Liver (tissue), 8 donors: ENCODE measurements at regions not wholly inside any gene's neighbourhood (a gene's known extent, or its start where the extent isn't known, plus 50 kb on each side); places are given as distances from the start of the nearest gene placed in this dataset.

Source experiments
- DNase-seq: peaks from one replicate; pipeline ENCODE4 v3.0.0-alpha.2; 2017; ENCODE audit warnings: low spot score
- H3K27ac ChIP-seq, 2 donors: one replicate each; pipeline ENCODE4 v1.7.0; 2013; ENCODE audit warnings: inconsistent platforms in 2 of 2, low read length in 2 of 2, control low read depth in 1 of 2, low read depth in 1 of 2, mild to moderate bottlenecking in 1 of 2
- H3K27me3 ChIP-seq, 4 donors: one replicate each; pipeline versions ENCODE4 v1.6.1 to v1.7.0; 2013; ENCODE audit warnings: low read length in 3 of 4, inconsistent platforms in 1 of 4, mild to moderate bottlenecking in 1 of 4, moderate library complexity in 1 of 4; ENCODE audit not compliant: control insufficient read depth in 4 of 4, insufficient read depth in 4 of 4
- H3K36me3 ChIP-seq, 4 donors: one replicate each; pipeline versions ENCODE4 v1.6.1 to v1.7.0; 2013; ENCODE audit warnings: low read length in 3 of 4, mild to moderate bottlenecking in 3 of 4, low read depth in 1 of 4, moderate library complexity in 1 of 4; ENCODE audit not compliant: control insufficient read depth in 4 of 4, insufficient read depth in 3 of 4
- H3K4me1 ChIP-seq, 4 donors: one replicate each; pipeline versions ENCODE4 v1.6.1 to v1.7.0; 2013; ENCODE audit warnings: low read length in 3 of 4, mild to moderate bottlenecking in 3 of 4, moderate library complexity in 1 of 4; ENCODE audit not compliant: control insufficient read depth in 4 of 4, insufficient read depth in 4 of 4
- H3K4me3 ChIP-seq, 3 donors: one replicate each; pipeline versions ENCODE4 v1.6.1 to v1.7.0; 2013; ENCODE audit warnings: low read length in 3 of 3, control low read depth in 1 of 3, low read depth in 1 of 3, mild to moderate bottlenecking in 1 of 3
- H3K9ac ChIP-seq, 2 donors: one replicate each; pipeline ENCODE4 v1.7.0; 2013; ENCODE audit warnings: low read length in 2 of 2, mild to moderate bottlenecking in 2 of 2, moderate library complexity in 2 of 2, control low read depth in 1 of 2, low read depth in 1 of 2
- H3K9me3 ChIP-seq, 4 donors: one replicate each; pipeline versions ENCODE4 v1.6.1 to v1.7.0; 2013; ENCODE audit warnings: low read length in 3 of 4; ENCODE audit not compliant: control insufficient read depth in 4 of 4
- EGR1 ChIP-seq, 2 donors: IDR thresholded peaks; 2 replicates each; pipeline ENCODE4 v1.6.1; 2016 to 2018; ENCODE audit warnings: antibody characterized with exemption in 2 of 2, low read depth in 2 of 2
- FOXA1 ChIP-seq: IDR thresholded peaks from 2 replicates; pipeline ENCODE4 v1.6.1; 2016; ENCODE audit warnings: antibody characterized with exemption
- GABPA ChIP-seq, 2 donors: IDR thresholded peaks in 1 of 2; conservative IDR thresholded peaks in 1 of 2; 2 replicates each; pipeline ENCODE4 v1.6.1; 2016; ENCODE audit warnings: antibody characterized with exemption in 2 of 2, mild to moderate bottlenecking in 1 of 2, moderate library complexity in 1 of 2
- HNF4A ChIP-seq, 2 donors: conservative IDR thresholded peaks; 2 replicates each; pipeline ENCODE4 v1.6.1; 2016; ENCODE audit warnings: antibody characterized with exemption in 2 of 2, mild to moderate bottlenecking in 2 of 2
- JUND ChIP-seq, 2 donors: IDR thresholded peaks; 2 replicates each; pipeline ENCODE4 v1.6.1; 2016; ENCODE audit warnings: antibody characterized with exemption in 2 of 2
- NR2F2 ChIP-seq: IDR thresholded peaks from 2 replicates; pipeline ENCODE4 v1.6.1; 2016; ENCODE audit warnings: antibody characterized with exemption
- RAD21 ChIP-seq, 2 donors: IDR thresholded peaks; 2 replicates each; pipeline ENCODE4 v1.6.1; 2016; ENCODE audit warnings: antibody characterized with exemption in 2 of 2, mild to moderate bottlenecking in 2 of 2
- SP1 ChIP-seq: IDR thresholded peaks from 2 replicates; pipeline ENCODE4 v1.6.1; 2018; ENCODE audit warnings: antibody characterized with exemption, mild to moderate bottlenecking
- TAF1 ChIP-seq: conservative IDR thresholded peaks from 2 replicates; pipeline ENCODE4 v1.6.1; 2016; ENCODE audit warnings: antibody characterized with exemption, mild to moderate bottlenecking
- YY1 ChIP-seq: IDR thresholded peaks from 2 replicates; pipeline ENCODE4 v1.6.1; 2016; ENCODE audit warnings: antibody characterized with exemption, mild to moderate bottlenecking
- WGBS: extraction: QIAGEN DNeasy Blood & Tissue Kit; methylation state at CpG from one replicate; pipeline ENCODE4 v1.1.7; 2013; 5-methylcytosine and 5-hydroxymethylcytosine counted together
- TF ChIP-seq, protein P1 (sequence below): fragments of 150-350 bp; IDR thresholded peaks from 2 replicates; pipeline ENCODE4 v1.5.1; 2017; ENCODE audit warnings: improper control_type of control experiment, low read depth, low read length; ENCODE audit not compliant: missing input control
- TF ChIP-seq, protein P2 (sequence below): IDR thresholded peaks from 2 replicates; pipeline ENCODE4 v1.6.1; 2016; ENCODE audit warnings: antibody characterized with exemption
- donor health status: healthy.
- donor health status: healthy.
- donor health status: healthy.
- donor health status: healthy.
- donor health status: healthy.

DNA sequence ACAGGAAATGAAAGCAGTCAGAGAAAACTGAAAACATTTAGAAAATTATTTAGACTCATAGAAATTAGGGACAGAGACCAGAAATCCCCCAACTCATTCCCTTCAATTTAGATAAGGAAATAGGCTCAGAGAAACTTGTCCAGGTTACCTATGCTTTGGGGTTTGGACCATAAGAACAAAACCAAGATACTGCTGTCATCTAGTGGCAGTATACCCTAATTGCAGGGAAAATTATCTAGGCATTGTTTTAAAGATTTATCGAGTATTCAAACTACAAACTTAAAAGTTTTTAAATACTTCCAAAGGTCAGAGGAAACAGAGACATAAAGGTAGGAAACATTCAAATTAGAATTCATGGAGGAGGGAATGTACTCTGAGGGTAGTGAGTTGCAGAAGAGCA lies 67.0 kb upstream of the KLHL13 start:
- TF ChIP-seq, protein P1, sequence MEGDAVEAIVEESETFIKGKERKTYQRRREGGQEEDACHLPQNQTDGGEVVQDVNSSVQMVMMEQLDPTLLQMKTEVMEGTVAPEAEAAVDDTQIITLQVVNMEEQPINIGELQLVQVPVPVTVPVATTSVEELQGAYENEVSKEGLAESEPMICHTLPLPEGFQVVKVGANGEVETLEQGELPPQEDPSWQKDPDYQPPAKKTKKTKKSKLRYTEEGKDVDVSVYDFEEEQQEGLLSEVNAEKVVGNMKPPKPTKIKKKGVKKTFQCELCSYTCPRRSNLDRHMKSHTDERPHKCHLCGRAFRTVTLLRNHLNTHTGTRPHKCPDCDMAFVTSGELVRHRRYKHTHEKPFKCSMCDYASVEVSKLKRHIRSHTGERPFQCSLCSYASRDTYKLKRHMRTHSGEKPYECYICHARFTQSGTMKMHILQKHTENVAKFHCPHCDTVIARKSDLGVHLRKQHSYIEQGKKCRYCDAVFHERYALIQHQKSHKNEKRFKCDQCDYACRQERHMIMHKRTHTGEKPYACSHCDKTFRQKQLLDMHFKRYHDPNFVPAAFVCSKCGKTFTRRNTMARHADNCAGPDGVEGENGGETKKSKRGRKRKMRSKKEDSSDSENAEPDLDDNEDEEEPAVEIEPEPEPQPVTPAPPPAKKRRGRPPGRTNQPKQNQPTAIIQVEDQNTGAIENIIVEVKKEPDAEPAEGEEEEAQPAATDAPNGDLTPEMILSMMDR = peak; percentile 27
- TF ChIP-seq HNF4A (conservative IDR thresholded peaks at IDR 0.05) (no peak), RAD21 (IDR thresholded peaks at IDR 0.05) (peak; percentile 41 to 63)
- Histone ChIP-seq H3K27ac (no peak overlapping the region), H3K4me3 (no peak overlapping the region), H3K36me3 (no peaks in the 10 kb centered on the region), H3K4me1 (no peaks in the 10 kb centered on the region), H3K9me3 (no peaks in the 10 kb centered on the region), H3K27me3 (no peaks in the 10 kb centered on the region), H3K9ac (no peak overlapping the region)
- whole genome bisulfite sequencing = 86% methylated on average over 1 of the region's 1 CpG
- DNase-seq = no peak

DNA sequence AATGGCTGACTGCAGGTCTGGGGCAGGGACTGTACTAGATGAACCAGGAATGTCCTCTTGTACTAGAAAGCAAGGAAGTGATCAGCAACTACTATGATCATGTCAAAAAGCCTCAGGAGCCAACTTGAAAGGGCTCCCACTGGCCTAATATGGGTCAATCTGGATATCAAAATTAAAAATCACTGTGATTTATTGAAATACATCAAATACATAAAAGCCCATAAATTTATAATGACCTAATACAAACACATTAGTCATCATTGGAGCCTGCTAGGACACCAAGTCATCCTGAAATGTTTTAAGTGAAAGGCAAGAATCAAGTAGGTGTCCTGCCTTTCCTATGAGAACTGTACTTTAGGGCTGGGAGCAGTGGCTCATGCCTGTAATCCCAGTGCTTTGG lies 70.5 kb upstream of the KLHL13 start:
- no peak for TF ChIP-seq FOXA1
- TF ChIP-seq, protein P2, sequence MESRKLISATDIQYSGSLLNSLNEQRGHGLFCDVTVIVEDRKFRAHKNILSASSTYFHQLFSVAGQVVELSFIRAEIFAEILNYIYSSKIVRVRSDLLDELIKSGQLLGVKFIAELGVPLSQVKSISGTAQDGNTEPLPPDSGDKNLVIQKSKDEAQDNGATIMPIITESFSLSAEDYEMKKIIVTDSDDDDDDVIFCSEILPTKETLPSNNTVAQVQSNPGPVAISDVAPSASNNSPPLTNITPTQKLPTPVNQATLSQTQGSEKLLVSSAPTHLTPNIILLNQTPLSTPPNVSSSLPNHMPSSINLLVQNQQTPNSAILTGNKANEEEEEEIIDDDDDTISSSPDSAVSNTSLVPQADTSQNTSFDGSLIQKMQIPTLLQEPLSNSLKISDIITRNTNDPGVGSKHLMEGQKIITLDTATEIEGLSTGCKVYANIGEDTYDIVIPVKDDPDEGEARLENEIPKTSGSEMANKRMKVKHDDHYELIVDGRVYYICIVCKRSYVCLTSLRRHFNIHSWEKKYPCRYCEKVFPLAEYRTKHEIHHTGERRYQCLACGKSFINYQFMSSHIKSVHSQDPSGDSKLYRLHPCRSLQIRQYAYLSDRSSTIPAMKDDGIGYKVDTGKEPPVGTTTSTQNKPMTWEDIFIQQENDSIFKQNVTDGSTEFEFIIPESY = no peak
- TF ChIP-seq EGR1 (IDR thresholded peaks at IDR 0.05; ENCODE audit: low read depth in 2 of 2) = no peak
- no peak for TF ChIP-seq NR2F2
- no peak for TF ChIP-seq RAD21 (IDR thresholded peaks at IDR 0.05)
- TF ChIP-seq TAF1 = no peak
- TF ChIP-seq, protein P1 = no peak
- no peaks in the 10 kb centered on the region for H3K9me3 ChIP-seq
- H3K27me3 ChIP-seq = no peaks in the 10 kb centered on the region
- no peak overlapping the region for H3K9ac ChIP-seq
- H3K36me3 ChIP-seq = no peaks in the 10 kb centered on the region
- H3K4me1 ChIP-seq = no peaks in the 10 kb centered on the region
- no peak overlapping the region for H3K4me3 ChIP-seq
- H3K27ac ChIP-seq = no peak overlapping the region
- DNase-seq = no peak

DNA sequence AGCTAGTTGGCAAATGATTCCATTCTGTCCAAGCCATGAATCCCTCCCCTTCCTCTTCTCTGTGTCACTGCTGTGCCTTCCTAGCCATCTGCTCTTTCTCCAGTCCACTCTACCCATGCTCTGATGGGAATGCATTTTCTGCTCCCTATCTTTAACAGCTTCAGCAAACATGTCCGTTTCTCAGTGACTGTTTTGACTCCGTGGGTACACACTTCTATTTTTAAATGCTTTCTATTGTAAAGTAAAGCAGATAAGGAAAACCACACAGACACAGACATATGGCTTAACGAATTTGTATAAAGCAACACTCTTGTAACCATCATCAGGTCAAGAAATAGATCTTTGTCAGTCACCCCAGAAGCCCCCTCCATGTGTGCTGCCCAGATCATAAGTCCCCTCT lies 72.4 kb upstream of the KLHL13 start:
- TF ChIP-seq TAF1 (no peak), RAD21 (IDR thresholded peaks at IDR 0.05) (no peak), JUND (IDR thresholded peaks at IDR 0.05) (no peak), SP1 (no peak), NR2F2 (no peak), YY1 (no peak), GABPA (IDR thresholded peaks at IDR 0.05 in 1 of 2, conservative IDR thresholded peaks at IDR 0.05 in 1 of 2) (no peak)
- H3K27me3 ChIP-seq = no peaks in the 10 kb centered on the region
- no peaks in the 10 kb centered on the region for H3K4me1 ChIP-seq
- H3K9ac ChIP-seq = no peak overlapping the region
- no peaks in the 10 kb centered on the region for H3K9me3 ChIP-seq
- DNase-seq = no peak
- no peak overlapping the region for H3K27ac ChIP-seq
- WGBS = 38% methylated on average over 3 of the region's 3 CpGs
- no peaks in the 10 kb centered on the region for H3K36me3 ChIP-seq
- H3K4me3 ChIP-seq = no peak overlapping the region
